ENCODE measurements at regions not wholly inside any gene's neighbourhood (a gene's known extent, or its start where the extent isn't known, plus 50 kb on each side); places are given as distances from the start of the nearest gene placed in this dataset.
"Not testable (repeated sequence)": the region's sequence is repeated elsewhere in the genome, so short reads cannot be mapped to it uniquely, and the experiment has no call there.

- 88 to 100% methylated on average over 1 of the region's 1 CpG for WGBS, 2 experiments (ENCODE audit: insufficient coverage in 2 of 2)
- Histone ChIP-seq H3K36me3 (ENCODE audit: control insufficient read depth, insufficient read depth, low read length) (no peaks in the 10 kb centered on the region), H3K4me3 (ENCODE audit: extremely low read depth, insufficient read depth, low read length, poor library complexity, severe bottlenecking) (no peak overlapping the region), H3K9me3 (ENCODE audit: control insufficient read depth, low read length) (no peaks in the 10 kb centered on the region), H3K4me1 (ENCODE audit: control insufficient read depth, insufficient read depth, low read length, poor library complexity, severe bottlenecking) (no peaks in the 10 kb centered on the region), H3K27ac (ENCODE audit: low read depth, low read length, severe bottlenecking) (no peak overlapping the region)
Measured at GRCh38 chr4:150021483-150021882, 56.8 kb upstream of the DCLK2 start.

GRCh38 chr4:150023489-150023888 lies 54.8 kb upstream of the DCLK2 start:
- H3K4me1 ChIP-seq (ENCODE audit: control insufficient read depth, insufficient read depth, low read length, poor library complexity, severe bottlenecking), result no peaks in the 10 kb centered on the region
- H3K36me3 ChIP-seq (ENCODE audit: control insufficient read depth, insufficient read depth, low read length), result no peaks in the 10 kb centered on the region
- no peak overlapping the region for H3K4me3 ChIP-seq (ENCODE audit: extremely low read depth, insufficient read depth, low read length, poor library complexity, severe bottlenecking)
- peaks cover 11% of the 10 kb centered on the region for H3K9me3 ChIP-seq (ENCODE audit: control insufficient read depth, low read length)
- WGBS, 2 experiments (ENCODE audit: insufficient coverage in 2 of 2), result 72 to 93% methylated on average over 2 of the region's 2 CpGs
- no peak overlapping the region for H3K27ac ChIP-seq (ENCODE audit: low read depth, low read length, severe bottlenecking)

- not testable (repeated sequence) for H3K4me3 ChIP-seq (ENCODE audit: extremely low read depth, insufficient read depth, low read length, poor library complexity, severe bottlenecking); H3K4me1 ChIP-seq (ENCODE audit: control insufficient read depth, insufficient read depth, low read length, poor library complexity, severe bottlenecking); H3K27ac ChIP-seq (ENCODE audit: low read depth, low read length, severe bottlenecking); H3K36me3 ChIP-seq (ENCODE audit: control insufficient read depth, insufficient read depth, low read length)
- peaks cover 11% of the 10 kb centered on the region for H3K9me3 ChIP-seq (ENCODE audit: control insufficient read depth, low read length)
Measured at GRCh38 chr4:150026987-150027386, 51.3 kb upstream of the DCLK2 start.
